ENCODE measurements at regions not wholly inside any gene's neighbourhood (a gene's known extent, or its start where the extent isn't known, plus 50 kb on each side); places are given as distances from the start of the nearest gene placed in this dataset.

DNA sequence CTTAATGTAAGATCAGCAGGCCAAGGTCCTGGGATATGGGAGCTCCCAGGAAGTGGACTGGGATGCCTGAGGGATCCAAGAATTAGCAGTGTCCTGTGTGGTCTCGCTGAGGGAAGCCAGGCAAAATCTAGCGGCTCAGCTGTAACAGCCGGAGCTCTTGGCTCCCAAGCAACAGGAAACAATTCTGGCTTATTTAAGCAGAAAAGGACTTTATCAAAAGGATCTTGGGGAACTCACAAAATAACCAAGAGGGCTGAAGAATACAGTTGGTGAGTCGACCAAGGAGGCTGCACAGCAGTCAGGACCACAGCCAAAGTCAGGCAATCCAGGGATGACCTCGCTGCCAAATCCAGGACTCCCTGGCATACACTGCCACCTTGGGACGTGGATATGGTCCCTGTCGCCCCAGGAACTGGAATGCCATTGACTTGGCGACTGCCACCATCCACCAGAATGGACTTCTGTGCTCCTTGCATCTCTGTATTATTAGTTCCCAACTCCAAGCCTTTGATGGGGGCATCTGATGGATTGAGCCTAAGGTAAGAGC is 165.3 kb upstream of the BCOR start:
- intact Hi-C loops (cut with micrococcal nuclease) = no loop called here
- Mint-ChIP-seq H3K27ac (no peak overlapping the region), H3K9me3 (no peaks in the 10 kb centered on the region), H3K36me3 (ENCODE audit: low read depth) (no peaks in the 10 kb centered on the region), H3K27me3 (peaks cover 15% of the 10 kb centered on the region), H3K4me1 (ENCODE audit: low read depth) (peaks cover 26% of the 10 kb centered on the region), H3K4me3 (no peak overlapping the region)

- H3K36me3 Mint-ChIP-seq (ENCODE audit: low read depth) = no peaks in the 10 kb centered on the region
- peaks cover 19% of the 10 kb centered on the region for H3K4me1 Mint-ChIP-seq (ENCODE audit: low read depth)
- H3K27ac Mint-ChIP-seq = peak overlapping the region; percentile 53
- H3K27me3 Mint-ChIP-seq = peaks cover 15% of the 10 kb centered on the region
- no peak overlapping the region for H3K4me3 Mint-ChIP-seq
- H3K9me3 Mint-ChIP-seq = no peaks in the 10 kb centered on the region
- intact Hi-C loops (cut with micrococcal nuclease) = no loop called here
Observed at GRCh38 chrX:40262157-40263013, 164.6 kb upstream of the BCOR start.

GRCh38 chrX:40261833-40262156 is 164.0 kb upstream of the BCOR start:
- intact Hi-C loops (cut with micrococcal nuclease) = no loop called here
- Mint-ChIP-seq H3K27ac (peak overlapping the region; percentile 53), H3K4me1 (ENCODE audit: low read depth) (peaks cover 14% of the 10 kb centered on the region), H3K36me3 (ENCODE audit: low read depth) (no peaks in the 10 kb centered on the region), H3K4me3 (no peak overlapping the region), H3K9me3 (no peaks in the 10 kb centered on the region), H3K27me3 (peaks cover 15% of the 10 kb centered on the region)

DNA sequence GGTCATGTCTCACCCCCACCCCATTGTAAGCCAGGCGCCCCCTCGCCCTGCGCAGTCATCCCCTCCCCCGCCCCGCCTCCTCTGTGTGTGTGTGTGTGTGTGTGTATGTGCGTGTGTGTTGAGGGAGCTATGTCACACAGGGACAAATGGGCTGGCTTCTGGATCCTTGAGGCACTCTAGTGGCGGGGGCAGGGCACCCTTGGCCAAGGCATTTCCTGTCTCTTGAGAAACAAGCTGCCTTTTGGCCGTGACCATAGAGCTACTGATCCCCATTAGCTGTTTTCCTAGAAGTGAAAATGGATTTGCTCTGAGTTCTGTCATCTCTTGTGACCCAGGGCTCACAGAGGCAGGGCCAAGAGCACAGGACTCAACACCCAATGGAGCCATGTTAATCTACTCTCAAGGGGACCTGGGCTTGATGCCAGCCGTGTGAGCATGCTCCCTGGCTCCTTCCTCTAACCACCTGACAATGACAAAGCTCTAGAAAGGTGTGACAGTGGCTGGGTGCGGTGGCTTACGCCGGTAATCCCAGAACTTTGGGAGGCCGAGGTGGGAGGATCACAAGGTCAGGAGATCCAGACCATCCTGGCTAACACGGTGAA is 162.5 kb upstream of the BCOR start:
- Mint-ChIP-seq H3K36me3 (ENCODE audit: low read depth) (no peaks in the 10 kb centered on the region), H3K27ac (no peak overlapping the region), H3K9me3 (no peaks in the 10 kb centered on the region), H3K4me3 (no peak overlapping the region), H3K4me1 (ENCODE audit: low read depth) (peaks cover 5% of the 10 kb centered on the region), H3K27me3 (peaks cover 15% of the 10 kb centered on the region)
- intact Hi-C loops (cut with micrococcal nuclease) = no loop called here

GRCh38 chrX:40258909-40259308 is 161.2 kb upstream of the BCOR start:
- Mint-ChIP-seq H3K27ac (no peak overlapping the region), H3K9me3 (no peaks in the 10 kb centered on the region), H3K36me3 (ENCODE audit: low read depth) (no peaks in the 10 kb centered on the region), H3K27me3 (peaks cover 8% of the 10 kb centered on the region), H3K4me3 (no peak overlapping the region), H3K4me1 (ENCODE audit: low read depth) (peaks cover 5% of the 10 kb centered on the region)
- intact Hi-C loops (cut with micrococcal nuclease) = no loop called here

- Mint-ChIP-seq H3K4me1 (ENCODE audit: low read depth) (no peaks in the 10 kb centered on the region), H3K9me3 (no peaks in the 10 kb centered on the region), H3K4me3 (no peak overlapping the region), H3K36me3 (ENCODE audit: low read depth) (no peaks in the 10 kb centered on the region), H3K27me3 (no peaks in the 10 kb centered on the region), H3K27ac (no peak overlapping the region)
- intact Hi-C loops (cut with micrococcal nuclease) = no loop called here
Observed at GRCh38 chrX:40253771-40254170, 156.0 kb upstream of the BCOR start.

- Mint-ChIP-seq H3K4me3 (no peak overlapping the region), H3K27ac (no peak overlapping the region), H3K9me3 (no peaks in the 10 kb centered on the region), H3K4me1 (ENCODE audit: low read depth) (peaks cover 7% of the 10 kb centered on the region), H3K36me3 (ENCODE audit: low read depth) (no peaks in the 10 kb centered on the region), H3K27me3 (peaks cover 12% of the 10 kb centered on the region)
- intact Hi-C loops (cut with micrococcal nuclease) = no loop called here
Observed at GRCh38 chrX:40249582-40249981, 151.8 kb upstream of the BCOR start.

DNA sequence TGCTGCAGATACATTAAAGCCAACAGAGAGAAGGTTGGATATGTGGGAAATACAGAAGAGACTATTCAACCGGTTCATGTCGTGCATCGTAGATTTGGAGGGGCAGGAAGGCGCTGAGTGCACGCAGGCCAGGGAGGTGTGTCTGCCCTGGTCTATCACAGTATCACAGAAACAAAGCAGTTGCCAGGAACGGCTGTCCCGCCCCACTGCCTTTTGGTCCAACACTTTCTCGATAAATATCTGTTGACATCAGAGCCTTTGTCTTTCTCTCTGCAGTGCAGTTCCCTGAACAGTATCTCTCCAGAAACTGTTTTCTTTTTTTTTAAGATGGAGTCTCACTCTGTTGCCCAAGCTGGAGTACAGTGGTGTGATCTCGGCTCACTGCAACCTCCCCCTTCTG is 151.1 kb upstream of the BCOR start:
- Mint-ChIP-seq H3K27me3 (peaks cover 12% of the 10 kb centered on the region), H3K4me1 (ENCODE audit: low read depth) (peaks cover 7% of the 10 kb centered on the region), H3K4me3 (no peak overlapping the region), H3K27ac (no peak overlapping the region), H3K36me3 (ENCODE audit: low read depth) (no peaks in the 10 kb centered on the region), H3K9me3 (no peaks in the 10 kb centered on the region)
- intact Hi-C loops (cut with micrococcal nuclease) = no loop called here

DNA sequence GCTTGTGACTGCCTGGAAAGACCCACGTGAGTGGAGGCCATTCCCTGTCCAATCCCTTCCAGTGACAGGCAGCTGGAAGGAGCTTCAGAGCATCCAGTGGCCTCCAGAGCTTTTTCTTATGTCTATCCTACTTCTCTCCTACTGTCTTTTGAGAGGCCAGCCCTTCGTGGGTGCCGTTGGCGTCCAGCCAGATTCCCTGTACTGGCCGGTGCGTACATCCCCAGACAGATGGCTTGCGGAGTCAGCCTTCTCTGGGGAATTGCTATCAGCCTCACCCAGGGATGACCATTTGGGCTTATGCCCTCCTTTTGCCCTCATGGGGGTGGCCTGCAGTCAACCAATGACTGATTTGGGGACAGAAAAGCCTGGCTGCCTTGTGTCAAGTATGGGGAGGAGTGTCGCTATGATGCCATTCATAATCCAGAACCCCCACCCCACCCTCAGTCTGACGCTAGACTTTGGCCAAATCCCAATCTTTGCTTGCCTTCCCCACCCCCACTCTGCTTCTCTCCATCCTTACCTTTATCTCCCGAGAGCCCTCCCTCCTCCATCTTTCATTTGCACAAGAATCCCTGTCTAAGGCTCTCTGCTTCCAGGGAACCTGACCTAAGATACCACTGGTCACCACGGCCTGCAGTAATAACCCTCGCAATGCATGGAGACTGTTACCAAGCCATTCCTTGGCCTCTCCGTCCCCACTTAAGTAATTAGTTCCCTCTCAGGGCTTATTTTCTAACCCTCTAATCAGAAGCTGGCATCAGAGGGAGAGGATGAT is 150.3 kb upstream of the BCOR start:
- no peak overlapping the region for H3K4me3 Mint-ChIP-seq
- intact Hi-C loops (cut with micrococcal nuclease) = no loop called here
- H3K36me3 Mint-ChIP-seq (ENCODE audit: low read depth) = no peaks in the 10 kb centered on the region
- H3K27me3 Mint-ChIP-seq = peaks cover 15% of the 10 kb centered on the region
- H3K4me1 Mint-ChIP-seq (ENCODE audit: low read depth) = peaks cover 7% of the 10 kb centered on the region
- H3K27ac Mint-ChIP-seq = no peak overlapping the region
- no peaks in the 10 kb centered on the region for H3K9me3 Mint-ChIP-seq

DNA sequence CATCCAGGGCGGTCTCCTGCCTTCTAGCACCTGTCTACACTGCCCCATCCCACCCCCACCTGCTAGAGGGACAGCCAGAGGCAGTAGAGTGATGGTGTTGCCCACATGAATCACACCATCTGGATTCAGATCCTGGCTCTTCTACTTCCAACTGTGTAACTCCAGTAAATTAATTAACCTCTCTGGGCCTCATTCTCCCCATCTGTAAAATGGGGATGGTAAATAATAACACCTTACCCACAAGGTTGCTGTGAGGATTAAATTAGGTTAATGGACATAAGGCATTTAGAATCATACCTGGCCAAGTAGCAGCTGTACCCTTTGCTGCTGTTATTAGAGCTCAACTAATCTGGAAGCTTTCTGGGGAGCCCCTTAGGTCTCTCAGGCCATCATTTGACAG is 149.6 kb upstream of the BCOR start:
- H3K9me3 Mint-ChIP-seq = no peaks in the 10 kb centered on the region
- peaks cover 7% of the 10 kb centered on the region for H3K4me1 Mint-ChIP-seq (ENCODE audit: low read depth)
- H3K27me3 Mint-ChIP-seq = peaks cover 15% of the 10 kb centered on the region
- intact Hi-C loops (cut with micrococcal nuclease) = no loop called here
- no peak overlapping the region for H3K27ac Mint-ChIP-seq
- no peak overlapping the region for H3K4me3 Mint-ChIP-seq
- no peaks in the 10 kb centered on the region for H3K36me3 Mint-ChIP-seq (ENCODE audit: low read depth)

DNA sequence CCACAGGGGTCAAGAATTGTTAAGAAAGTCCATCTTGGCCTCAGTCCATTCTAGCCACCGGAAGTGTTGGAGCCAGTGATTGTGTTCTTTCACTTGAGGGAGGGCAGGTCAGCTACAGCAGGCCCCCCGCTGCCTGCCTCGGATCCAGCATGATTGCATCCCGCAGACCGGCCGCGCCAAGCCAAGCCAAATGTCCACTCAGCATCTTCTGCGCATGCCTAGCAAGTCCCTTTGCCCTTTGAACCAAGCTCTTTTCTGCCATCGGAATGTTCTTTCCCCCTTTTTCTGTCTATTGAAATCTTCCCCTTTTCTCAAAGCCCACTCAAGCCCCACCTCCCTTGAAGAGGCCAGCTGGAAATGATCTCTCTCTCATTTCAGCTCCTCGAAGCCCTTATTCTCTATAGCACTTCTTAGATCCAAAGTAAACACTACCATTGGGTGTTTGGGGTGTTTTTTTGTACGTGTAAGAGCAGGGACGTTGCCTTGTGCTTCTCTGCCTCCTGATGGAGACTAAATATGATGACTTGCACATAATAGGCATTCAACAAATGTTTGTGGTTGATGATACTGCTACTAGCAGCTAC is 147.8 kb upstream of the BCOR start:
- H3K4me1 Mint-ChIP-seq (ENCODE audit: low read depth) = peaks cover 14% of the 10 kb centered on the region
- no peaks in the 10 kb centered on the region for H3K9me3 Mint-ChIP-seq
- H3K27ac Mint-ChIP-seq = no peak overlapping the region
- H3K36me3 Mint-ChIP-seq (ENCODE audit: low read depth) = no peaks in the 10 kb centered on the region
- intact Hi-C loops (cut with micrococcal nuclease) = no loop called here
- no peak overlapping the region for H3K4me3 Mint-ChIP-seq
- peaks cover 16% of the 10 kb centered on the region for H3K27me3 Mint-ChIP-seq

DNA sequence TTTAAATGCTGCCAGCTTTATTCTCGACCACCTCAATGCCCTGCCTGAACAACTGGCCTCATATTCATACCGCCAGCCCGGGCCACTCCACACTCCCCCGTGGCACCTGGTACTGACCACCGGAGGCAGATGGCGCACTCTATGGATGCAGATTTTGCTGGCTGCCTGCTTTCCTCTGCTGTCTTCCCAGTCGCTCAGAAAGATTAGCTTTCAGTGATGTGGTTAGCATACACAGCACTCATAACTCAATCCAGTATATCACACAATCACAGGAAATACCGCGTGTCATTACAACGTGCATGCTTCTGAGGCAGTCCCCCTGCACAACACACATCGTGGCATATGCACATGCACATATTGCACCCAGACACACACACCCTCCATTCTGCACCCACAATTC is 147.2 kb upstream of the BCOR start:
- Mint-ChIP-seq H3K36me3 (ENCODE audit: low read depth) (no peaks in the 10 kb centered on the region), H3K9me3 (no peaks in the 10 kb centered on the region), H3K4me3 (no peak overlapping the region), H3K4me1 (ENCODE audit: low read depth) (peaks cover 14% of the 10 kb centered on the region), H3K27me3 (peaks cover 16% of the 10 kb centered on the region), H3K27ac (no peak overlapping the region)
- intact Hi-C loops (cut with micrococcal nuclease) = no loop called here

DNA sequence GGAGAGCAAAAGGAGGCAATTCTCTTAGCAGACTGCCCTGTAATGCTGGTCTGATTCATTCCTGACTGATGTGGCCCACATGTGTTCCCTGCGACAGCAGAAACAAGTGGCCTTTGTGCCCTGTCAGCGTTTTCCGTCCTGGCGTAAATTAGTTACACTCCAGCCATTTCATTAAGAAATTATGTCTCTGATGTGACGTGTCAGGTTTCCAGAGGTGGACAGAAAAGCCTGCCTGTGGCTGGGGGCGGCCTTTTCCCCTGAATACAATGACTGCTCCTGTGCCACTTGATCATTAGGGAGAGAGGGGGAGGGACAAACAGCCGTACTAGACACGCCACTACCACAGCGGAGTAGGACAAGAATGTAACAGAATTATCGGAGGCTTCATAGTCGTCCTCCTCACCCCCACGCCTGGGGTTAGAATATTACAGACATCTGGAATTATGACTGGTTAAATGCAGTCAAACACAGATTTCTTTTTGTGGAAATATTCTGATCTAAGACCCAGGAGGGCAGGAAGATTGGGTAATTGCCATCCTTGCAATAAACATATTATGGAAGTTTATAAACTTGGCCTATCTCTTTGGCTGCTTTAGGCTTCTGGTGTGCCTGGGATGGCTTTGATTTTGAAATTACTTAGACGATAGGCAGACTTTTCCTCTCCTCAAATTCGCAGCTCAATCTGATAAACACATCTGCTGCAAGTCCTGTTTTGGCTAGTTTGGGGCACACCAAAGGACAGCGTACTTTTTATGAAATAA is 146.2 kb upstream of the BCOR start:
- Mint-ChIP-seq H3K27me3 (peaks cover 16% of the 10 kb centered on the region), H3K27ac (no peak overlapping the region), H3K4me1 (ENCODE audit: low read depth) (peaks cover 14% of the 10 kb centered on the region), H3K9me3 (no peaks in the 10 kb centered on the region), H3K36me3 (ENCODE audit: low read depth) (no peaks in the 10 kb centered on the region), H3K4me3 (no peak overlapping the region)
- intact Hi-C loops (cut with micrococcal nuclease) = no loop called here
